GM21381 (cell line): ENCODE measurements at regions not wholly inside any gene's neighbourhood (a gene's known extent, or its start where the extent isn't known, plus 50 kb on each side); places are given as distances from the start of the nearest gene placed in this dataset.

ENCODE experiments used
- ATAC-seq: cut with Tn5 transposase; IDR thresholded peaks from one replicate; pipeline ENCODE4 v1.9.1; 2021; ENCODE audit warnings: mild to moderate bottlenecking, moderate library complexity; ENCODE audit not compliant: unreplicated experiment

DNA sequence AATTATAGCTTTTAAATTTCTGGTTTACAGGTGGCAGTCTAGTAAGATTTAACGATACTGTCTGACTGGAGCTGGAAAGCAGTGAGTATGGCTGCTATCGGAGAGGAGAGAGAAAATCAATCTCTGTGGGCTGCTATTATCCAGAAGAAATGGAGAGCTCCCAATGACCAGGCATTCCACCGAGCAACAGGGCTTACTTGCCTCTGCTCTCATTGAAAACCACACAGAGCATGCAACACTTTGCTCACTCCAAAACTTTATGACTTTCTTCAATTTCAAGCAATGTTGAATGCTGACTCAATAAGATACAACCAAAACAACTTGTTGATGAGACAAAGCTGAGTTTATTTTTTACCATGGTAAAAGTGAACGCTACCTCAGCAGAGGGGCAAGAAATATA is 337.0 kb upstream of the NCAM2 start:
- ATAC-seq = no peak

GRCh38 chr21:20661745-20662422 is 336.3 kb upstream of the NCAM2 start:
- ATAC-seq = no peak

DNA sequence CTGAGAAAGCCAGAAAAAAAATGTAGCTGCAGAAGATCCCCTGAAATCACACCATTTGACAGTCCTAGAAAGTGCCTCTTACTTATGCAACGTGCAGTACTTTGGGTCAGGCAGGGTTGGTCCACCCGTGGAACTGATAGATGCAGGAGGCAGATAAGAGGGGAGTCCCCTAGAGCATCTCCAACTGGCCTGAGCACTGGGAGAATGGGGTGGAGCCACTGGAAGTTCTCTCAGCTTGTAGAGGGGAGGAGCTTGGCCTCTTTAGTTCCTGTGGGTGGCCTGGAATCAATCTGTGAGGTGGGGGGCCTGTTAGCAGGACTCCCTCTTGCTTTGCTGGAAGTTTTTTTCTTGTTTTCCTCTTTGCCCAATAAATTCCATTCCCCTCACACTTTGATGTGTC is 335.7 kb upstream of the NCAM2 start:
- ATAC-seq = no peak

DNA sequence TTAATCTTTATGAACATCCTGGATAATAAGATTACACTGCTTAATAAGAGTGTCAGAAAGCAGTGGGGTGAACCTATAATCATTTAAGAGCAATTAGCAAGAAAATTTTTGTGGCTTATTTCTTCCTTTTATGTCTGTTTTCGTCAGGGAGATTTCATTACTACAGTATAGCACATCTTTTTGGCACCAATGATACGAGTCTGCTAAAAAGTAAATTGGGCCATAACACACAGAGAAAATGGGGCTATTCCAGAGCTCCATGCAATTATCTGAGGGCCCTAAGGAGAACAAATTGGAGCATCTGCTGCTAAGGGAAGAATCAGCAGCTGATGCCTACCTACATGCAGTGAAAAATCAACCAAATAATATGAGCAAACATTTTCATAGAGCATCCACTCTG is 330.3 kb upstream of the NCAM2 start:
- no peak for ATAC-seq

DNA sequence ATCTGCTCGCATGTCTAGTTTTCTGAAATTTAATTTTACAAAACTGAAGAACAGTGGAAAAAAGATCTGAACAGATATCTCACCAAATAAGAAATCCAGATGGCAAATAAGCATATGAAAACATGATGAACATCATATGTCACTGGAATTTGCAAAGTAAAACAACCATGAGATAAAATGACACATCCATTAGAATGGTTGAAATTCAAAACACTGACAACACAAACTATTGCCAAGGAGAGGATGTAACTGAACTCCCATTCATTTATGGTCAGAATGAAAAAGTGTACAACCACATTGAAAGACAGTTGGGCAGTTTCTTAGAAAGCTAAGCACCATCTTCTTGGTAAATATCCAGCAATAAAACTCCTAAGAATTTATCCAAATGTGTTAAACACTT is 312.7 kb upstream of the NCAM2 start:
- no peak for ATAC-seq

DNA sequence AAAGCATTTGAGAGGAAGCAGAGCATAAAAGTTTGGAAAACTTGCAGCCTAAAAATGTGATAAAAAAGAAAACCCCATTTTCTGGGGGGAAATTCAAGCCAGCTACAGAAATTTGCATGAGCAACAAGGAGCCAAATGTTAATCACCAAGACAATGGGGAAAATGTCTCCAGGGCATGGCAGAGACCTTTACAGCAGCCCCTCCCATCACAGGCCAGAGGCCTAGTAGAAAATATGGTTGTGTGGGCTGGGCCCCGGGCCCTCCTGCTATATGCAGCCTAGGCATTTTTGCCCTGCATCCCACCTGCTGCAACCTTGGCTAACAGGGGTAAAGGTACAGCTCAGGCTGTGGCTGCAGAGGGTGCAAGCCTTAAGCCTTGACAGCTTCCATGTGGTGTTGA is 299.6 kb upstream of the NCAM2 start:
- ATAC-seq = no peak

DNA sequence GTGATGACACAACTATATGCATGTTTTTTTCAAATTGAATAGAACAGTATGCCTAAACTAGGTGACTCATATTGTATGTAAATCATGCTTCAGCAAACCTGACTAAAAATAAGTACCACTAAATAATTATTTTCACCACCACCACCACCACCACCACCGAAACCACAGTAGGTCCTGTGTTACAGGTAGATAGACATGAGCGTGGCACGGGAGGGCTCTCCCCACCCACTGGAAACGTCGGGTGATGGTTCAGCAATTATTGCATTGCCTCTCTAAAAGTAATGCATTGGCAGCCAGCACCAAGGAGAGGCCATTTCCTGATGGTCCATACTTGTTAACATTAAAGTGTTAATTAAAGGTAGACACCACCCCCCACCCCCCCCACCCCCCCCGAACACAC is 297.0 kb upstream of the NCAM2 start:
- no peak for ATAC-seq

DNA sequence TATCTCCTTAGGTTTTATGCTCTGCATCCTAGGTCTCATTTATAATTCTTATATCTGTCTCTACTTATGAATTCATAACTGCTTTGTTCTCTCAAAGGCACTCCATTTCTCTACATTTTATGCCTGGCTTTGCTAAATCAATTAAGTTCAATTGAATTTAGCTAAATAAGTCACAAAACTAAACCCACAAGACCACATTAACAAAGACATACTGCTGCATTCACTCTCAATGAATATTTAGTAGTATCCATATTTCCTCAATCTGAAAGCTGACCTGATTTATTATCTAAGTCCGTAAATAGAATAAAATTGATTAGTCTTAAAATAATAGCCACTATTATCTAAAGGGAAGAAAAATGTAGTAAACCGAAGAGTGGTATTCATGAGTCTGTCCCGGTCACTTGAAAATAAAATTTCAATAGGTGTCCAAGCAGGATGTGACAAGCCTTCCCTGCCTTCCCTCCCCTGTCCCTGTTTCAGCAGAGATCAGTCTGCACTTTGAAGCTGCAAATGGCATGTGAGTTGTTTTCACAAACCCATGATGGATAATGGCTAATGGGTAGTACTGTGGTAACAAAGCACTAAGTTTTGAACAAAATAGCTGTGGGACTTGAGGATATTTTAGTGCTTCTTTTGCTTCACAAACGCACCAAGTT is 295.0 kb upstream of the NCAM2 start:
- no peak for ATAC-seq

DNA sequence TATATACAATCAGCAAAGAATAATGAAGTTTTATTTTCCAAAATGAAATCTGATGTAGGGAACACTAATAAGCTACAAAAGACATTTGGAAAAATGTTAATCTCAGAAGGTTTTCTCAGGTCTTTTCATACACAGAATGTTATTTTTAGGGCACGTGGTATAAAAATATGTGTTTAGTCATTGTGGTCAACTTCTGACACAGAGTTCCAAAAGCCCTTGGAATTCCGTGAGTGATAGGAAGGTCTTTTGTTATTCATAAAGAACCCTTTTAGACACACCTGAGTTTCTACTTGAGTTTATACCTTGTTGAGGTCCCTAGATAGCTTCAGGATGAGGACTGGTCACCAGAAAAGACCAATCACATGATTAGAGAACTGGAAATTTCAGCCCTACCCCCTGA is 277.6 kb upstream of the NCAM2 start:
- ATAC-seq = no peak

DNA sequence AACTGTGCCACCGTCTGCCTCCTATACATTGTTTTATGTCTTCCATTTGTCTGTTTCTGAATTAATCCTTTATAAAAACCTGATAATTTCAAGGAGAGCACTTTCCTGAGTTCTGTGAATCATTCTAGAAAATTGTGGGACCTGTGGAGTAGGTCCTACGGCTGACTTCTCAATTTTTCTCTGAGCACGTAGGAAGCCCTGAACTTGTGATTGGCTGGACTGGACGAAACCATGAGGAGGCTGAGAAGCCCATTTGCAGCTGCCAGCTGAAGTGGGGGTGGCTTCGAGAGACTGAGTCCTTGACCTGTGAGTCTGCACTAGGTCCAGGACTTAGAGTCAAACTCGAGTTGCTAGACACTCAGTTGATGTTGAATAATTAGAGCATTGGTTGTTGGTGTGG is 277.1 kb upstream of the NCAM2 start:
- no peak for ATAC-seq

DNA sequence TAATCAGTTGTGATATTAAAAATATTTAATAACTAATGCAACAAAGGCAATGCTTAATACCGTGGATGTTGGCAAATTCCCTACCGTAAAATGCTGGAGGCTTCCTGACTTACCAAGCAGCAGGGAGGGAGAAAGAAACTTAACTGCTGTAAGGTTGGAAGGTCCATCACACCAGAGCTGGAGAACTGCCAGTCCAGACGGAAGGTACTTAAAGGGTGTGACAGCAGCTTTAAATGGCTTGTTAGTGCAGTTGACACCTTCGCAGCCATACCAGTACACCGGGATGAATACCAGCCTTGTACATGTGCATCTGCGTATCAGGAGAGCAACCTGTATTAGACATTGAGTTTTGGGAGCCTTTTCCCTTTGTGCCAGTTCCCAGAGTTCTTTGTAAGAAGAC is 269.5 kb upstream of the NCAM2 start:
- no peak for ATAC-seq

DNA sequence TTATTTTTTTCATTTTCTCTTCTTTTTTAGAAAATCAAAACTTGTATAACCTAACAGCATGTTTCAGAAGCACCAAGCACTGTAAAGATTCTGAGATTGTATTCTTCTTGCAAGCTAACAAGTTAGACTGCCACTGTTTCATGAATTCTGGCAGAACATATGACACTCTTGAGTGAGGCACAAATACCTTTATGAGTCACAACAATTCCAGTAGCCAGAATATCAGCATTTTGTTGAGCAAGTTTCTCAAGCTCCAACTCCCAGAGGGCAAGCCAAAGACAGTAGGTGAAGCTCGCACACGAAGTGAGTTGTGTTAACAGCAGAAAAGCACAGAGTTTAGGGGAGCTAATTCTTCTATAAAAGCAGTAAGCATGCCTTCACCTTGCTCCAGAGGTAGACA is 268.8 kb upstream of the NCAM2 start:
- no peak for ATAC-seq

GRCh38 chr21:20730441-20730840 is 267.8 kb upstream of the NCAM2 start:
- ATAC-seq = no peak

DNA sequence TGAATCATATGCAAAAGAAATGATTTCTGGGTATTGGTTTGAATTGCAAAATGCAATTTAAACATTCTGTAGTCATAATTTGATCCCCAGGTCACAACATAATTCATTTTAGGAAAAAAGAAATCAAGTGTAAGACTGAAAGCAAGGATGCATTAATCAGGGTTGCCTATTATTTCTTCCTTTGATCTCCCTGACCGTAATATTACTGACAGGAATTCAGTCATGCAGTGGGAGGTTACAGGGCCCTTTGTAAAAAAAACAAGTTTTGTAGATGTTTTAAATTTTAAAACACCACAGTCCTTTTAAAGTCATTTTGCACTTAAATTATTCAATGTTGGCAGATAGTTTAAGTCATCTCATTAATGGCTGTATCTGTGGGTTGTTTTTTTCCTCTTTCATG is 263.0 kb upstream of the NCAM2 start:
- no peak for ATAC-seq

DNA sequence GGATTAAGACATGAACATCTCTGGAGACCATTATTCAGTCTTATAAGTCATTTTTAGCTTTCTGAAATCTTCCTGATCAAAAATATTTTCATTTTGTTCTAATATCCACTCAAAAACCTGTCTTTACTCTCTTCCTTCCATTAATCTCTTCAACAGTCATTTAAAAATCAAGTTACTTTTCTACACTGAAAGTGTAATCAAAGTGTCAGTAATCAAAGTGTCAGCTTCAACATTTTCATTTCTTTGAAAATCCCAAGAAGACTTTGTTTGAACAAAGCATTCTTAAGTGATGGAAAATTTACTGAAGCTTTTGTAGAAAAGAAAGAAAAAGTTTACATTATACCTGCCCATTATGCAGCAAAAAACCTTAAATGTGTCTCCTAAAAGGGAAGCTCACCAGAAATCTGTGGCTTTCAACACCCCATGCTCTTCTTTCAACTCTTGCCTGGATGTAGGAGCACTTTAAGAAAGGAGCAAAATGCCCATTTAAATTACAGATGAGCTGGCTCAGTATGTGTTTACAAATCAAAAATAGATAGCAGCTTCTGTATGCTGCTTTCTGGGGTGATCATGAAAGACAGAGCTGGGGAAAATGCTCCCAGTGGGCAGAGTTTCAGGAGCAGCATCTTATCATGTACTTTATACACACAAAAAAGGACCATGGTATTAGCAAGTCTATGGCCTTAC is 260.8 kb upstream of the NCAM2 start:
- ATAC-seq = no peak

- no peak for ATAC-seq
These were observed 258.8 kb upstream of the NCAM2 start for GRCh38 chr21:20739421-20739820.

DNA sequence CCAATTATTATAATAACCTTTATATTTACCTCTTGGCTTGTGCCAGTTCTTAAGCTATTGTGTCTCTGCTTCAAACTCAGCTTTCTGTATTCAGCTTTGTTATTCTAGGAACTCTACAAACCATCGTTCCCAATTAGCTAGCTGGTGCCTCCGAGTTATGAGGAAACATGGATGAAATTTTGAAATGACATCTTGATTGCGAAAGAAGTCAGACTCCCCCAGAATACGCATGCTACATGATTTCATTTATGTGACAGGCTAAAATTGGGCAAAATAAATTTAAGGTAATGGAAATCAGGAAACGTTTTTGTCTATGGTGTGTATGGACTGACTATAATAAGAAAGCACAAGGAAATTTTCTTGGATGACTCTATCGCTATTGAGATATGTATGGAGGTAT is 256.8 kb upstream of the NCAM2 start:
- ATAC-seq = no peak

- no peak for ATAC-seq
These were observed 238.0 kb upstream of the NCAM2 start for GRCh38 chr21:20760221-20760620.

GRCh38 chr21:20774737-20775136 is 223.5 kb upstream of the NCAM2 start:
- ATAC-seq = no peak

GRCh38 chr21:20779321-20779720 is 218.9 kb upstream of the NCAM2 start:
- no peak for ATAC-seq

- no peak for ATAC-seq
These were observed 214.6 kb upstream of the NCAM2 start for GRCh38 chr21:20783611-20784010.

DNA sequence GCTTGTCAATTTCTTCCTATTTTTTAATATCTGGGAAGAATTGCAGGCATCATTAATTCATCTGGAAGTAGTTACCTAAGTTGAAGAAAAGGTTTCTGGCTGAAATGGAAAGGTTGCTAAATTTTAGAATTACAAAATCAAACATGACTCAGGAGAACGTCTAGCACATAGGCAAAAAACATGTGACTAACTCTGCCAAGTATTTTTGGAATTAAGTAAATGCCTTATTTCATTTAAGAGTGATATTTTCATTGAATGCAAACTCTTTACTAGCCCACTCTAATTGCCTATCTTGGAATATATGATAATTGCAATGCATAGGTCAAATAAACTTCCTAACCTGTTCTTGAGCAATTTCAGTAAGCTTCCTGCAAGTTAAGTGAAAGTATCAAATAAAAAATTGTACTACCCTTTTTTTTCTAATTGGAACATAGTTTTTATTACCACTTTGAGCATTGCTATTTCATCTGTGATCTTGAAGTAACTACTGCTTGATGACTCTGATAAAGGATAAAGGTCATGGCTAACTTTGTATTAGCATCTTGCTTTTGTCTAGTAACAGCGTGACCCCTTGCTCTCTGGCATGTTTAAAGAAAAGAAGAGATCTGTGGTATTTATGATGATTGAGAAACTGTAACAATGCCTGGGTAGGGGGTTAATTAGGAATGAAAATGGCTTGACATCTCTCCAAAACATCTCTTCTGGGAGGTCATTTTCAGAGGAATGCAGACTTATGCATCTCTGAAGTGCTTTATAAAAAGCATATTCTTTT is 208.3 kb upstream of the NCAM2 start:
- no peak for ATAC-seq
